PC-9 (cell line): ENCODE measurements at regions not wholly inside any gene's neighbourhood (a gene's known extent, or its start where the extent isn't known, plus 50 kb on each side); places are given as distances from the start of the nearest gene placed in this dataset.

Experiments used
- EZH2 ChIP-seq: fragments of 200-600 bp; sonication (generic); IDR thresholded peaks from 2 replicates; pipeline ENCODE4 v1.8.0; 2017; ENCODE audit warnings: antibody characterized with exemption, low read depth
- TF ChIP-seq, protein P1 (sequence below): fragments of 200-600 bp; sonication (generic); conservative IDR thresholded peaks from 2 replicates; pipeline ENCODE4 v1.6.1; 2017; ENCODE audit warnings: mixed run types, antibody characterized with exemption, mild to moderate bottlenecking, moderate library complexity

DNA sequence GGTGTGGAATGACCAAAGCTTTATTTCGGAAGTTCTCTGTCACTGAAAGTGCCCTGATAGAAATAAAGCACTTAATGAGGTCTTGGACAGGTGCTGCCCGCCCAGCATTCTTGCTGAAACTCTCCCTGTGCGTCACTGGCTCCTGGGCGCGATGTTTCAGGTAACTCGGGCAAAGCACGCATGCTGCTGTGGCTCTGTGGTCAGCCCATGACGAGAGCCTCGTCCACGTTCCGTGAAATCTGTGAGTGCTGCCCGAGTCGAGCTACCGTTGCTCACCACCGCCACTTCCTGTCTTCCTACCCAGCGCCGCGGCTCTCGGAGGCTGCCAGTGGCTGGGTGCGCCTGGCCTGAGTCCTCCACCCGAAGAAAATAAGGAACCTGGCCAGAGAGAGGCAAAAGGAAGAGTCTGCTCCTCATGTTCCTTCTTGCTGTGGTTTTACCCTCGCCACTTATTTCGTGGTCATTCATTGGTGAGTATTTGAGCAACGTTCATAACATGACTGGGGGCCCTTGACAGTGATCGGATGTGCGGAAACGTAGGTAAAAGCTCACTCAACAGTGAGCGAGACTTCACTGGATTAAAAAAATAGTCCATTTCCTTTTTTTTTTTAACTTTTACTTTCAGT, 95.5 kb downstream of the MAP3K8 start:
- TF ChIP-seq EZH2: no peak
- TF ChIP-seq, protein P1, sequence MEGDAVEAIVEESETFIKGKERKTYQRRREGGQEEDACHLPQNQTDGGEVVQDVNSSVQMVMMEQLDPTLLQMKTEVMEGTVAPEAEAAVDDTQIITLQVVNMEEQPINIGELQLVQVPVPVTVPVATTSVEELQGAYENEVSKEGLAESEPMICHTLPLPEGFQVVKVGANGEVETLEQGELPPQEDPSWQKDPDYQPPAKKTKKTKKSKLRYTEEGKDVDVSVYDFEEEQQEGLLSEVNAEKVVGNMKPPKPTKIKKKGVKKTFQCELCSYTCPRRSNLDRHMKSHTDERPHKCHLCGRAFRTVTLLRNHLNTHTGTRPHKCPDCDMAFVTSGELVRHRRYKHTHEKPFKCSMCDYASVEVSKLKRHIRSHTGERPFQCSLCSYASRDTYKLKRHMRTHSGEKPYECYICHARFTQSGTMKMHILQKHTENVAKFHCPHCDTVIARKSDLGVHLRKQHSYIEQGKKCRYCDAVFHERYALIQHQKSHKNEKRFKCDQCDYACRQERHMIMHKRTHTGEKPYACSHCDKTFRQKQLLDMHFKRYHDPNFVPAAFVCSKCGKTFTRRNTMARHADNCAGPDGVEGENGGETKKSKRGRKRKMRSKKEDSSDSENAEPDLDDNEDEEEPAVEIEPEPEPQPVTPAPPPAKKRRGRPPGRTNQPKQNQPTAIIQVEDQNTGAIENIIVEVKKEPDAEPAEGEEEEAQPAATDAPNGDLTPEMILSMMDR: no peak
